ENCODE measurements at regions not wholly inside any gene's neighbourhood (a gene's known extent, or its start where the extent isn't known, plus 50 kb on each side); places are given as distances from the start of the nearest gene placed in this dataset.

DNA sequence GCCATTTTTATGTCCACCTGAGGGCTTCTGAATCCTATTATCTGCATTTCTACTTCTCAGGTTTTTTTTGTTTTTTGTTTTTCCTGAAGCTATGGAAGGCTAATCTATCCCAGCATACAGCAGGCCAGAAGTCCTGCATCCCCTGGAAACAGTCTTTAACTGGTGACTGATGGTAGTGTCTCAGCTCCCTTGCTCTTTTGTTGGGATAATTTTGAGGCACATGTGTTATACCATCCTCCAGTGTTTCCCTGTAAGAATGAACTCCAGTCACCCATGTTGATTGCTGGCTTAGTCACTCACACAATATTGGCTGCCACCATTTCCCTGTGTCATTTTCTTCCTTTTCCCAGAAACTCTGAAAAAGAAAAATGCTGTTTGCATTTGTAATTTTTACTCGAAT, 1094.0 kb upstream of the LRRN3 start:
- Histone ChIP-seq H3K4me3 (no peak overlapping the region), H3K27ac (no peak overlapping the region)
- DNase-seq (ENCODE audit: low spot score), result no peak
- TF ChIP-seq, protein P1, sequence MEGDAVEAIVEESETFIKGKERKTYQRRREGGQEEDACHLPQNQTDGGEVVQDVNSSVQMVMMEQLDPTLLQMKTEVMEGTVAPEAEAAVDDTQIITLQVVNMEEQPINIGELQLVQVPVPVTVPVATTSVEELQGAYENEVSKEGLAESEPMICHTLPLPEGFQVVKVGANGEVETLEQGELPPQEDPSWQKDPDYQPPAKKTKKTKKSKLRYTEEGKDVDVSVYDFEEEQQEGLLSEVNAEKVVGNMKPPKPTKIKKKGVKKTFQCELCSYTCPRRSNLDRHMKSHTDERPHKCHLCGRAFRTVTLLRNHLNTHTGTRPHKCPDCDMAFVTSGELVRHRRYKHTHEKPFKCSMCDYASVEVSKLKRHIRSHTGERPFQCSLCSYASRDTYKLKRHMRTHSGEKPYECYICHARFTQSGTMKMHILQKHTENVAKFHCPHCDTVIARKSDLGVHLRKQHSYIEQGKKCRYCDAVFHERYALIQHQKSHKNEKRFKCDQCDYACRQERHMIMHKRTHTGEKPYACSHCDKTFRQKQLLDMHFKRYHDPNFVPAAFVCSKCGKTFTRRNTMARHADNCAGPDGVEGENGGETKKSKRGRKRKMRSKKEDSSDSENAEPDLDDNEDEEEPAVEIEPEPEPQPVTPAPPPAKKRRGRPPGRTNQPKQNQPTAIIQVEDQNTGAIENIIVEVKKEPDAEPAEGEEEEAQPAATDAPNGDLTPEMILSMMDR (IDR thresholded peaks at IDR 0.05), result no peak

DNA sequence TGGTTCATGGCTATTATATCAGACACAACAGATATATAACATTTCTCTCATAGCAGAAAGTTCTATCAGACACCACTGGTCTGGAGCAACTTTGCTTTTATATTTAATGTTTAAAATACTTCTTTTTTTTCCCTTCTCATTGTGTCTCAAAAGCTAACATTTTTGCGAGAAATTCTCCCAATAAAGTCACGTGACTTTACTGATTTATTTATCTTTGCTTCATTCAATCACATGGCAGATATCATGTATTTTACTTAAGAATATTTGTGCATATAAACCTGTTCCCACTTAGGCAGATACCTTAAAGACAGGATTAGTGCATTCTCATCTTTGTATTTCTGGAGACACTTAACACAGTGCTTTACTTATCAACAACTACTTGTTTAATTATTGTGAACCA, 1093.1 kb upstream of the LRRN3 start:
- Histone ChIP-seq H3K4me3 (no peak overlapping the region), H3K27ac (no peak overlapping the region)
- TF ChIP-seq, protein P1 (IDR thresholded peaks at IDR 0.05), result no peak
- no peak for DNase-seq (ENCODE audit: low spot score)

DNA sequence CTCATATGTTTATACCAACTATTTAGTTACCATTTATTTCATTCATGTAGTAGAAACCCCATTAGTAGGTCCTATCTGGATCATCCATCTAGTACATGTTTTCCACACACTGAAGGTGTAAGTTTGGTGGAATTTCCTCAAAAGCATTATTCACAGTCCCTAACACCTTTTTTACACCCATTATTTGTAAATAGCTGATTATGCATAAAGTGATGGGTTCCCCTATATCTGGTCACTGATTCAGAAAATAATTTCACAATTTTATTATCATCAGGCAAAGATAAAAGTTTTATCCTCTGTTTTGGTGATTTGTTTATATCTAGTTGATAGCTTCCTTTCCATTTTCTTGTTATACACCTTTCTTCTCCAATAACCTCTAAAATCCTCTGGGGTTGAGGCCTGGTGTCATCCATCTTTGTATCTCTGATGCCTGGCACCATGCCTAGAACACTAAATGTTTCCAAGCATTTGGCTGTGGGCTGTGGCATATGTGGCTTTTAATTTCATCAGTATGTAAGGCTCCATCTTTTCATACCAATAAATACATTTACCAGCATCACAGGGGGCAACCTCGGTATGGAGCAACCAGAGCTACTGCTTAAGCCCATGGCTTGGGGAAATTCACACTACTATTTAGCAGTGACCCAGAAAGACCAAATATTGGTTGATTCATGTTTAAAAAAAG, 1089.5 kb upstream of the LRRN3 start:
- TF ChIP-seq, protein P1 (IDR thresholded peaks at IDR 0.05), result no peak
- H3K4me3 ChIP-seq, result no peak overlapping the region
- DNase-seq (ENCODE audit: low spot score), result no peak
- no peak overlapping the region for H3K27ac ChIP-seq

DNA sequence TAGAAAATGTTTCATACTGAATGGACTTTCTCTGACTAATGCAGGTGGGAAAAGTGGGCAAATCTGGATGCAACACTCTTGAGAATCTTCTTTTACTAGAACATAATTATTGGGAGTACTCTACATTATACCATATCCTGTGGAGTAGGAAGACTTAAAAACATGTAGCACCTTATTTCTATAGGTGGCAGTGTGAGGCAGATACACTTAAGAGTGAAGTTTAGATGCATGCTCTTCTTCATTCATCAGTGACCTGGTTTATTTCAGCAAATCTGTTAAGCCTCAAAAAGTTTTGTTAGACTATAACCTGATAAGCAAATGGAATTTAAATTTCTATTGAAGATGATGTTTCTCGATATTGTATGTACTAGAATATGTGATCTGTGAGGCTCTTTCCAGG, 1087.1 kb upstream of the LRRN3 start:
- no peak for DNase-seq (ENCODE audit: low spot score)
- Histone ChIP-seq H3K4me3 (no peak overlapping the region), H3K27ac (no peak overlapping the region)
- TF ChIP-seq, protein P1 (IDR thresholded peaks at IDR 0.05), result no peak

DNA sequence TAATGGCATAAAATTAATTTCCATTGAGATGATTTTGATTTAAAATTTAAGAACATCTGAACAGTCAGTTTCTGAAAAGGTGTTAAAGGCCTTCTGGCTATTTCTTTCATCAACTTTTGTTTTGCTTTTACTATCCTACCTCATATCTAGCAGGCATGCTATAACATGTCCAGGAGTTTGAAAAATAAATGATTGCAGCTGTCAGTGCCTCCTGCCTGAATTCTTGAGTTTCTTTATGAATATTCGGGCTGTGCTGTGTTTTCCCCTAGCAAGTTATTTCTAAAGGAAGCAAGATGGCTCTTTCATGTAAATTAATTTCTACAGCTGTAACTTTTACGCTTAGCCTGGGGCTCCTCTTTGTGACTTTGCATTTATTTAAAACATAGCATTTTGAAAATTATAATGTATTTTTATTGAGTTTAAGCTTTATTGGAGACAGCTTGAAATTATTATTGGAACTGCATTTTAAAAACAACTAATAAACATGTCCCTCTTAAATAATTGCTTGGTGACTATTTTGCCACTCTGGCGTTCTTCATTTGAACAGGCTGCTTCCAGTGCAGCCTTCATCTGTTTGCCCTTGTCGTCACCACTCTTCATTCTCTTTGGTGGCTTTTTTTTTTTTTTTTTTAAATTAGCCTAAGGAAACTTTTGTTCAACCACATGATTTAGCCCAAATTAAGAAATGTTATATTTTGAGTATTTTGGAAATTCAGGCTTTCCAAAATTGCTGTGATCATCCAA, 1083.4 kb upstream of the LRRN3 start:
- Histone ChIP-seq H3K27ac (no peak overlapping the region), H3K4me3 (no peak overlapping the region)
- DNase-seq (ENCODE audit: low spot score), result no peak
- TF ChIP-seq, protein P1 (IDR thresholded peaks at IDR 0.05), result no peak

DNA sequence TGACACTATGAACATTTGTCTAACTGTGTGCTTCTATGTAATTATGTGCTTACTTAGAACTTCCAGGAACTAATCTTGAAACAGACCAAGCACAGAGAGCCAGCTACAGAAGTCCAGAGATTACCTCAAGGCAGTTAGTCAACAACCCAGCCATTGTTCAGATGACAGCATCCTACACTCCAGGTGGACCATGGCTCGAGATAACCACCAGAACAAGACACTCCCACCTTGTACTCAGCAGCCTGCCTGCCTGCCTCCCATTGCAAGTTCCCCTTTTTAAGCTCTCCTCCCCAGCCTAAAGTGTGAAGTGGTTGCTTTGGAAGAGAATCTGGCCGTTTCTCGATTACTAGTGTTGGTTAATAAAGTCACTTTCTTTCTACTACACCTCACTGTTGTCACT, 1080.6 kb upstream of the LRRN3 start:
- no peak overlapping the region for H3K27ac ChIP-seq
- H3K4me3 ChIP-seq, result no peak overlapping the region
- TF ChIP-seq, protein P1 (IDR thresholded peaks at IDR 0.05), result no peak
- no peak for DNase-seq (ENCODE audit: low spot score)

DNA sequence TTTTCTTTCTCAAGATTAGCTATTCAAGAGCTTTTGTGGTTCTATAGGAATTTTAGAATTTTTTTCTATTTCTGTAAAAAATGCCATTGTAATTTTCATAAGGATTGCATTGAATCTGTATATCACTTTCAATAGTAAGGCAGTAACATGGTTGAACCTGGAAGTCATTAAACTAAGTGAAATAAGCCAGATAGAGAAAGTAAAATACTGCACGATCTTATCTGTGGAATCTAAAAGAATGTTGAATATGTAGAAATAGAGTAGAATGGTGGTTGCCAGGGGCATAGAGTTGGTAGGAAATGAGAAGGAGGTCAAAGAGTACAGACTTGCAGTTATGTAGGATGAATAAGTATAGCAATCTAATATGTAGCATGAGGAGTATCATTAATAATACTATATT, 1073.5 kb upstream of the LRRN3 start:
- no peak for DNase-seq (ENCODE audit: low spot score)
- TF ChIP-seq, protein P1 (IDR thresholded peaks at IDR 0.05), result no peak
- H3K4me3 ChIP-seq, result no peak overlapping the region
- H3K27ac ChIP-seq, result no peak overlapping the region
